HEK293 (cell line): ENCODE measurements at regions not wholly inside any gene's neighbourhood (a gene's known extent, or its start where the extent isn't known, plus 50 kb on each side); places are given as distances from the start of the nearest gene placed in this dataset.

Source experiments
- CTCF ChIA-PET: fragments of 350-600 bp; formaldehyde crosslinking; extraction: SDS; loops from one replicate; lab custom pipeline; 2021; ENCODE audit warnings: antibody characterized with exemption; lab: Yijun Ruan, JAX
- POLR2A ChIA-PET: fragments of 300-600 bp; formaldehyde crosslinking; extraction: SDS; loops from one replicate; lab custom pipeline; 2020; ENCODE audit warnings: antibody characterized with exemption, inconsistent platforms; lab: Yijun Ruan, JAX
- H3K27ac ChIP-seq: fragments of 200-500 bp; sonication (Bioruptor generic); 2 replicates; pipeline ENCODE4 v1.5.1; 2014; ENCODE audit warnings: low read depth, low read length, control low read depth, inconsistent platforms; ENCODE audit errors: extremely low read depth
- H3K36me3 ChIP-seq, 2 experiments: fragments of 200-500 bp in 1 of 2; sonication (Bioruptor generic) in 1 of 2; 1 replicate in 1 of 2; 2 replicates in 1 of 2; pipeline ENCODE4 v1.5.1; 2014 to 2017; ENCODE audit warnings: inconsistent platforms in 2 of 2, low read length in 2 of 2; ENCODE audit not compliant: control insufficient read depth in 2 of 2, insufficient read depth in 1 of 2
- H3K4me1 ChIP-seq: fragments of 200-500 bp; sonication (Bioruptor generic); 2 replicates; pipeline ENCODE4 v1.5.1; 2014; ENCODE audit warnings: mild to moderate bottlenecking, low read length, inconsistent platforms; ENCODE audit not compliant: control insufficient read depth, insufficient read depth
- H3K4me3 ChIP-seq: 2 replicates; pipeline ENCODE4 v1.5.1; 2011; ENCODE audit warnings: low read depth, mild to moderate bottlenecking, control low read depth, low read length, moderate library complexity
- H3K9me3 ChIP-seq: fragments of 200-500 bp; sonication (Bioruptor generic); 2 replicates; pipeline ENCODE4 v1.5.1; 2014; ENCODE audit warnings: low read depth, low read length, inconsistent platforms; ENCODE audit not compliant: control insufficient read depth, insufficient read depth
- MYNN ChIP-seq: fragments of 450-650 bp; formaldehyde crosslinking; IDR thresholded peaks from 2 replicates; pipeline ENCODE4 v1.5.1; 2016; ENCODE audit warnings: missing biosample characterization, missing genetic modification characterization, borderline replicate concordance
- RBAK ChIP-seq: fragments of 450-650 bp; formaldehyde crosslinking; IDR thresholded peaks from 2 replicates; pipeline ENCODE4 v1.5.1; 2016; ENCODE audit warnings: missing biosample characterization, missing genetic modification characterization
- YY1 ChIP-seq: fragments of 450-650 bp; formaldehyde crosslinking; IDR thresholded peaks from 2 replicates; pipeline ENCODE4 v1.5.1; 2018; ENCODE audit warnings: missing biosample characterization, missing genetic modification characterization
- ZBTB44 ChIP-seq: fragments of 450-650 bp; IDR thresholded peaks from 2 replicates; pipeline ENCODE4 v1.5.1; 2018; ENCODE audit warnings: missing biosample characterization, mild to moderate bottlenecking, missing genetic modification characterization
- ZNF214 ChIP-seq: fragments of 450-650 bp; formaldehyde crosslinking; IDR thresholded peaks from 2 replicates; pipeline ENCODE4 v1.5.1; 2017; ENCODE audit warnings: missing biosample characterization, mild to moderate bottlenecking, missing genetic modification characterization, borderline replicate concordance
- ZNF221 ChIP-seq: fragments of 450-650 bp; formaldehyde crosslinking; IDR thresholded peaks from 2 replicates; pipeline ENCODE4 v1.5.1; 2017; ENCODE audit warnings: missing biosample characterization, missing genetic modification characterization, borderline replicate concordance
- ZNF266 ChIP-seq: fragments of 450-650 bp; formaldehyde crosslinking; IDR thresholded peaks from 2 replicates; pipeline ENCODE4 v1.5.1; 2016; ENCODE audit warnings: missing biosample characterization, missing genetic modification characterization, low read depth
- ZNF302 ChIP-seq: fragments of 450-650 bp; formaldehyde crosslinking; IDR thresholded peaks from 2 replicates; pipeline ENCODE4 v1.5.1; 2016; ENCODE audit warnings: missing biosample characterization, missing genetic modification characterization, low read depth
- ZNF37A ChIP-seq: fragments of 450-650 bp; IDR thresholded peaks from 2 replicates; pipeline ENCODE4 v1.5.1; 2018; ENCODE audit warnings: missing biosample characterization, missing genetic modification characterization
- ZNF394 ChIP-seq: fragments of 450-650 bp; formaldehyde crosslinking; IDR thresholded peaks from 2 replicates; pipeline ENCODE4 v1.5.1; 2016; ENCODE audit warnings: missing biosample characterization, missing genetic modification characterization, mild to moderate bottlenecking, moderate library complexity, borderline replicate concordance
- ZNF560 ChIP-seq: fragments of 450-650 bp; formaldehyde crosslinking; IDR thresholded peaks from 2 replicates; pipeline ENCODE4 v1.5.1; 2017; ENCODE audit warnings: missing biosample characterization, missing genetic modification characterization, borderline replicate concordance
- ZNF707 ChIP-seq: fragments of 450-650 bp; formaldehyde crosslinking; IDR thresholded peaks from 2 replicates; pipeline ENCODE4 v1.5.1; 2016; ENCODE audit warnings: missing biosample characterization, missing genetic modification characterization
- ZNF792 ChIP-seq: fragments of 450-650 bp; formaldehyde crosslinking; IDR thresholded peaks from 2 replicates; pipeline ENCODE4 v1.5.1; 2016; ENCODE audit warnings: missing biosample characterization, missing genetic modification characterization
- ZSCAN30 ChIP-seq: fragments of 450-650 bp; IDR thresholded peaks from 2 replicates; pipeline ENCODE4 v1.5.1; 2018; ENCODE audit warnings: missing biosample characterization, mild to moderate bottlenecking, missing genetic modification characterization, moderate library complexity
- TF ChIP-seq, protein P1 (sequence below): fragments of 450-650 bp; formaldehyde crosslinking; IDR thresholded peaks from 2 replicates; pipeline ENCODE4 v1.5.1; 2016; ENCODE audit warnings: missing biosample characterization, missing genetic modification characterization
- TF ChIP-seq, protein P2 (sequence below): fragments of 450-650 bp; formaldehyde crosslinking; IDR thresholded peaks from 2 replicates; pipeline ENCODE4 v1.5.1; 2016; ENCODE audit warnings: missing biosample characterization, missing genetic modification characterization, borderline replicate concordance

- no peaks in the 10 kb centered on the region for H3K4me1 ChIP-seq
- H3K4me3 ChIP-seq: no peak overlapping the region
- TF ChIP-seq MYNN: no peak
- ChIA-PET CTCF (interaction anchor here (0.6 to 1.3 kb wide), 3 partner anchors 10 to 448 kb away, joined by 3 to 8 read pairs (median 5); no protein-coding TSS in a partner anchor), POLR2A (no interaction called here)
- H3K9me3 ChIP-seq: no peaks in the 10 kb centered on the region
- no peak overlapping the region for H3K27ac ChIP-seq
- H3K36me3 ChIP-seq: no peaks in the 10 kb centered on the region
Observed at GRCh38 chr15:60138397-60138968, 134.4 kb downstream of the FOXB1 start.

GRCh38 chr15:60152386-60152785 lies 148.3 kb downstream of the FOXB1 start:
- Histone ChIP-seq H3K4me1 (no peaks in the 10 kb centered on the region), H3K4me3 (no peak overlapping the region), H3K36me3 (no peaks in the 10 kb centered on the region), H3K27ac (no peak overlapping the region), H3K9me3 (no peaks in the 10 kb centered on the region)
- ChIA-PET POLR2A (no interaction called here), CTCF (no interaction called here)
- TF ChIP-seq ZNF221 (tag by site-specific recombination): no peak
- no peak for TF ChIP-seq ZSCAN30 (tag by site-specific recombination)
- no peak for TF ChIP-seq ZNF707 (tag by site-specific recombination)
- no peak for TF ChIP-seq ZNF266 (tag by site-specific recombination)
- no peak for TF ChIP-seq ZNF214 (tag by site-specific recombination)
- no peak for TF ChIP-seq ZNF792 (tag by site-specific recombination)
- TF ChIP-seq, protein P1, sequence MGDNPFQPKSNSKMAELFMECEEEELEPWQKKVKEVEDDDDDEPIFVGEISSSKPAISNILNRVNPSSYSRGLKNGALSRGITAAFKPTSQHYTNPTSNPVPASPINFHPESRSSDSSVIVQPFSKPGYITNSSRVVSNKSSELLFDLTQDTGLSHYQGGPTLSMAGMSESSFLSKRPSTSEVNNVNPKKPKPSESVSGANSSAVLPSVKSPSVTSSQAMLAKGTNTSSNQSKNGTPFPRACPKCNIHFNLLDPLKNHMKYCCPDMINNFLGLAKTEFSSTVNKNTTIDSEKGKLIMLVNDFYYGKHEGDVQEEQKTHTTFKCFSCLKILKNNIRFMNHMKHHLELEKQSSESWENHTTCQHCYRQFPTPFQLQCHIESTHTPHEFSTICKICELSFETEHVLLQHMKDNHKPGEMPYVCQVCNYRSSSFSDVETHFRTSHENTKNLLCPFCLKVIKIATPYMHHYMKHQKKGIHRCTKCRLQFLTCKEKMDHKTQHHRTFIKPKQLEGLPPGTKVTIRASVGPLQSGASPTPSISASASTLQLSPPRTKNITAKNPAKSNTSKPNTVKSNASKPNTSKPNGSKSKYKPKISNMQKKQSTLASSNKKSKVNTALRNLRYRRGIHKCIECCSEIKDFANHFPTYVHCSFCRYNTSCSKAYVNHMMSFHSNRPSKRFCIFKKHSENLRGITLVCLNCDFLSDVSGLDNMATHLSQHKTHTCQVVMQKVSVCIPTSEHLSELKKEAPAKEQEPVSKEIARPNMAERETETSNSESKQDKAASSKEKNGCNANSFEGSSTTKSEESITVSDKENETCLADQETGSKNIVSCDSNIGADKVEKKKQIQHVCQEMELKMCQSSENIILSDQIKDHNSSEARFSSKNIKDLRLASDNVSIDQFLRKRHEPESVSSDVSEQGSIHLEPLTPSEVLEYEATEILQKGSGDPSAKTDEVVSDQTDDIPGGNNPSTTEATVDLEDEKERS (tag by site-specific recombination): no peak
- TF ChIP-seq ZNF560: no peak
- no peak for TF ChIP-seq ZNF302 (tag by site-specific recombination)
- TF ChIP-seq RBAK (tag by site-specific recombination): no peak
- no peak for TF ChIP-seq ZNF394
- TF ChIP-seq, protein P2, sequence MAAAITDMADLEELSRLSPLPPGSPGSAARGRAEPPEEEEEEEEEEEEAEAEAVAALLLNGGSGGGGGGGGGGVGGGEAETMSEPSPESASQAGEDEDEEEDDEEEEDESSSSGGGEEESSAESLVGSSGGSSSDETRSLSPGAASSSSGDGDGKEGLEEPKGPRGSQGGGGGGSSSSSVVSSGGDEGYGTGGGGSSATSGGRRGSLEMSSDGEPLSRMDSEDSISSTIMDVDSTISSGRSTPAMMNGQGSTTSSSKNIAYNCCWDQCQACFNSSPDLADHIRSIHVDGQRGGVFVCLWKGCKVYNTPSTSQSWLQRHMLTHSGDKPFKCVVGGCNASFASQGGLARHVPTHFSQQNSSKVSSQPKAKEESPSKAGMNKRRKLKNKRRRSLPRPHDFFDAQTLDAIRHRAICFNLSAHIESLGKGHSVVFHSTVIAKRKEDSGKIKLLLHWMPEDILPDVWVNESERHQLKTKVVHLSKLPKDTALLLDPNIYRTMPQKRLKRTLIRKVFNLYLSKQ: no peak
- TF ChIP-seq YY1 (tag by site-specific recombination): no peak

DNA sequence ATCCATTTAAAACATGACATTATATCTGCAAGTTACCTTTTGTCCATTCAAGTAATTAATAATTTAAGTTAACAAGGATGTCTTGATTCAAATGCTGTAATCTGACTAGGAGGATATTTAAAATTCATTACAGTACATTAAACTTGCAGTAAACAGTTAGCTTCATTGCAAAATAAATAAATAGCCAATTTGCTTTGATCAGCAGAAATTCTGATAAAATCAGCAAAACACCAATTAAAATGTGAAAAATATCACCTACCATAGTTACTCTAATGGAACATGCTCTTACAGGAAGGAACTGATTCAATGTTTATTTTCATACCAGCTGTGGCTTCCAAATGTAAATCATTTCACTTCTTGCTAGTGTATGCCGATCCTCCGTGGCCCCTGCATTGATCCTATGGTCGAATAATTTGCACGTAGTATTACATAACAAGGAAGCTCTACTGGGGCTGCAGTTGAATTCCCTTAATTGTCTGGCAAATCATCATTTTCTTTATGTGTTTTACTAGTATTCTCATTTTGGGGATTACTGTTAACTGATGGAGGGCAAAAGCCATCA lies 150.7 kb downstream of the FOXB1 start:
- no peaks in the 10 kb centered on the region for H3K9me3 ChIP-seq
- H3K4me1 ChIP-seq: no peaks in the 10 kb centered on the region
- TF ChIP-seq ZNF37A (no peak), ZBTB44 (tag by site-specific recombination) (no peak)
- TF ChIP-seq, protein P1 (tag by site-specific recombination): no peak
- TF ChIP-seq, all 188 proteins: peak for 0
- Histone ChIP-seq H3K4me3 (no peak overlapping the region), H3K27ac (no peak overlapping the region), H3K36me3 (no peaks in the 10 kb centered on the region)
- CTCF ChIA-PET: interaction anchor here (0.6 kb wide), 1 partner anchor 57 kb away, joined by 6 read pairs; no protein-coding TSS in a partner anchor
- POLR2A ChIA-PET: no interaction called here
